ENCODE measurements at regions not wholly inside any gene's neighbourhood (a gene's known extent, or its start where the extent isn't known, plus 50 kb on each side); places are given as distances from the start of the nearest gene placed in this dataset.

GRCh38 chr18:51654488-51655326, 457.2 kb upstream of the MEX3C start:
- TF ChIP-seq PATZ1 (CRISPR knock-in tag; IDR thresholded peaks at IDR 0.05; ENCODE audit: borderline replicate concordance) (no peak), TCF4 (CRISPR knock-in tag; IDR thresholded peaks at IDR 0.05; ENCODE audit: borderline replicate concordance) (no peak), RARB (CRISPR knock-in tag; IDR thresholded peaks at IDR 0.05) (no peak), ESRRG (CRISPR knock-in tag; IDR thresholded peaks at IDR 0.05) (no peak), ISL1 (CRISPR knock-in tag; IDR thresholded peaks at IDR 0.05) (no peak), SNAI2 (CRISPR knock-in tag; IDR thresholded peaks at IDR 0.05) (no peak), OSR1 (CRISPR knock-in tag; IDR thresholded peaks at IDR 0.05) (no peak), CREB5 (CRISPR knock-in tag; IDR thresholded peaks at IDR 0.05; ENCODE audit: low read depth) (no peak), ZNF70 (CRISPR knock-in tag; IDR thresholded peaks at IDR 0.05) (no peak), CSRNP3 (CRISPR knock-in tag; IDR thresholded peaks at IDR 0.05) (no peak)

Data from SK-N-SH treated with all-trans-retinoic acid at 6 μM for 48 hours (cell line).